ENCODE measurements at regions not wholly inside any gene's neighbourhood (a gene's known extent, or its start where the extent isn't known, plus 50 kb on each side); places are given as distances from the start of the nearest gene placed in this dataset.

DNA sequence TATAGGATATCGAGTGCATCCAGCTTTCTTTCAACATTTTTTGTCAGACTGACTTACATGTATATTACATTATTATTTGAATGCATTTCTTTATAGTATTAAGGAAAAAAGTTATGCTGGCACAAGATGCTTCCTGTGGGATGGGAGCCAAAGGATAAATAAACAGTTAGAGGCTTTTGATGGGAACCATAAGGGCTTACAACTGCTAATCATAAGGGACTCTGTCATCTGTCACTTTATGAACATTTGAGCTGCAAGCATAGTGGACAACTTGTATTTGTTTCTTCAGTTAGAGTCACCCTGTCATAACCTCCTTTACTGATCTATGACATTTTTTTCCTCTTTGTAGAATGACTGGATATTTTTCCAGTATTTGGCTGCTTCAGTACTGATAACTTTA lies 132.4 kb upstream of the CHORDC1 start:
- TF ChIP-seq CTCF (IDR thresholded peaks at IDR 0.05) (no peak), POLR2A (IDR thresholded peaks at IDR 0.05; ENCODE audit: low read depth) (no peak), POLR2AphosphoS5 (IDR thresholded peaks at IDR 0.05) (no peak)
